ELR (cell line): ENCODE measurements at regions not wholly inside any gene's neighbourhood (a gene's known extent, or its start where the extent isn't known, plus 50 kb on each side); places are given as distances from the start of the nearest gene placed in this dataset.
"Not testable (repeated sequence)": the region's sequence is repeated elsewhere in the genome, so short reads cannot be mapped to it uniquely, and the experiment has no call there.

Experiments used
- DNase-seq: peaks from one replicate; pipeline ENCODE4 v3.0.0-alpha.2; 2015; ENCODE audit warnings: low read depth

GRCh38 chr9:124084087-124084486 lies 72.5 kb downstream of the LHX2 start:
- DNase-seq: peak; percentile 29

DNA sequence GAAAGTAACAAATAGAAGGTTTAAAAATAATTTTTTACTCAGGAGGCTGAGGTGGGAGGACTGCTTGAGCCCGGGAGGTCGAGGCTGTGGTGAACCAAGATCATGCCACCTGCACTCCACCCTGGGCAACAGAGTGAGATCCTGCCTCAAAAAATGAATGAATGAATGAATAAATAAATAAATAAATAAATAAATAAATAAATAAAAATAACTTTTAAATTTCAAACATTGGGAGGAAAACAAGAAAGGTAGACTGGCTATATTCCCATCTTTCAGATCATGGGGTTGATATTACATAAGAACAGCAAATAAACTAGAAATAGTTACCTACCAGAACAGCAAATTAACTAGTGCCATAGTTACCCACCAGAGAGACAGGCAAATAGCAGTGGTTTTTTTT lies 75.7 kb downstream of the LHX2 start:
- no peak for DNase-seq

- no peak for DNase-seq
These were observed 76.9 kb downstream of the LHX2 start for GRCh38 chr9:124088476-124088837.

- not testable (repeated sequence) for DNase-seq
These were observed 78.3 kb downstream of the LHX2 start for GRCh38 chr9:124089631-124090488.

- DNase-seq: no peak
These were observed 86.8 kb downstream of the LHX2 start for GRCh38 chr9:124098141-124098905.

DNA sequence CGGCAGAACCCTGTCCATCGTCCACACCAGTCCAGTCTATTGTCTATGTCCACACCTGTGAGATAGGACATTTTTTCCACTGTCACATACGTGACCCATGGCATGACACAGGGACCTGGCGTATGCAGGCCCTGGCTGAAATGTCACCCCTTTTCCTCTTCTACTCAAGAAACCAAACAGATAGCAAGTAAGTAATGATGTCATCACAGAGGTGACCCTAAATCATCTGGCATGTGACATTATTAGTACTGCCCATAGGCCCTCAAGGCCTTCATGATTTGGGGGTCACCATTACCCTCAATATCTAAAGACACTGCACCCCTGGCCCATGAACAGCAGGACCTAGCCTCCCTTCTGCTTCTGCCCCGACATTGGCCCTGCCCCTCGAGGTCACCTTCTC lies 88.3 kb downstream of the LHX2 start:
- DNase-seq: no peak

DNA sequence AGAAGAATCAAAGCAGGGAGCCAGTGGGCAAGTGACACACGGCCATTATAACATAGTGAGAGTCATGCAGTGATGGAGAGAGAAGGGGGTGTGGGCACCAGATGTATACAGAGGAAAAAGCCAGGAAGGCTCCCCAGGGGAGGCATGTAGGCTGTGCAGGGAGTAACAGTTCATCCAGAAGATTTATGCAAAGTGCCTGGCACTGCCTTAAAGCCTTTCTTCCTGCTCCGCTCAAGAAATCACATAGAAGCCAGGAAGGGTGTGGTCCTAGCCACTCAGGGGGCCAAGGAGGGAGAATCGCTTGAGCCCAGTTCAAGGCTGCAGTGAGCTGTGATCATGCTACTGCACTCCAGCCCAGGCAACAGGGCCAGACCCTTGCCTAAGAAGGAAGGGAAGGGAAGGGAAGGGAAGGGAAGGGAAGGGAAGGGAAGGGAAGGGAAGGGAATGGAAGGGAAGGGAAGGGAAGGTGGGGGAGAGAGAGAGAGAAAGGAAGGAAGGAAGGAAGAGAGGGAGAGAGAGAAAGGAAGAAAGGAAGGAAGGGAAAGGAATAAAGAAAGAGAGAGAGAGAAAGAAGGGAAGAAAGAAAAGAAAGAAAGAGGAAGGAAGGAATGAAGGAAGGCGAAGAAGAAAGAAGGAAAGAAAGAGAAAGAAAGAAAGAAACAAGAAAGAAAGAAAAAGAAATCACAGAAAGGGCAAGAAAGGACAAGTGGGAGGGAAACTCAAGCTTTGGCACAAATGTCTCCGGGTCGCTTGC lies 89.8 kb downstream of the LHX2 start:
- no peak for DNase-seq

GRCh38 chr9:124101969-124102345 lies 90.4 kb downstream of the LHX2 start:
- DNase-seq: no peak

GRCh38 chr9:124102363-124102762 lies 90.8 kb downstream of the LHX2 start:
- no peak for DNase-seq

- no peak for DNase-seq
These were observed 93.7 kb downstream of the LHX2 start for GRCh38 chr9:124105266-124105665.

DNA sequence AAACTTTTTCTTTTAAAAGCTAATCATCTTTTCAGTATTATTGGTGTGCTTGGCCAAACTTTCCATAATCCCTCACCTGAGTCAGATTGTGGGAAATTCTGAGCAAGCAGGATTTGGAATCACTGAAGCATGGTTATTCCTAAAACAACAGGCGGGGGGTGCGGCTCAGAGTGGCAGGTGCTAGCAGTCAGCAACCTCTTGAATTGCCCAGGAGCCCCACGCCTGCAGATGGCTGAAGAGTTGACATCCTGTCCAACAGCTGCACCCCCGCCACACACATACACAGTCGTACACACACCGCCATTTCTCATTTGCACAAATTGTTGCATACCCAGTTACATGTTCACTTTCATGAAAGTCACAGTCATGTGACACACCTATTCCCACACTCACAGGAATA lies 96.6 kb downstream of the LHX2 start:
- DNase-seq: no peak

GRCh38 chr9:124110307-124110915 lies 98.8 kb downstream of the LHX2 start:
- DNase-seq: peak; percentile 75

DNA sequence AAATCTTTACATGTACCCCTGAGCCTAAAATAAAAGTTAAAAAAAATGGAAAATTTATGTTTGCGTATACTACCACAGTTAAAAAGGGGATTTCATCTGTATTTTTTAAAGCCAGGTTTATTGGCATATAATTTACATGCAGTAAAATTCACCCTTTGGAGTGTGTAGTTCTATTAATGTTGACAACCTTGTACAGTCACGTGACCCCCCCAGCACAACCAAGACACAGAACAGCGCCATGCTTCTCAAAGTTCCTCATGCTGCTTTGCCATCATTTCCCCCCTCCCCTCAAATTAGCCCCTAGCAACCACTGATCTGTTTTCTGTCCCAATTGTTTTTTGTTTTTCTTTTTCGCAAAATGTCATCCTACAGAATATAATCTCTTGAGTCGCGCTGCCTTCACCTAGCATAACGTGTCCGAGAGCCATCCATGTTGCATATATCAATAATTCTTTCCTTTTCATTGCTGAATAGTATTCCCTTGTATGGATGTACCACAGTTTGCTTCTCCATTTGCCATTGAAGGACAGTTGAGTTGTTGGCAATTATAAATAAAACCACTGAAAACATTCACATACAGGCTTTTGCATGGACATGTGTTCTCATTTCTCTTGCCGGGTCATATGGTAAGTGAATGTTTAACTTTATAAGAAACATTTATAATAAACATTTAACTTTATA lies 105.3 kb downstream of the LHX2 start:
- DNase-seq: no peak

- DNase-seq: no peak
These were observed 107.3 kb downstream of the LHX2 start for GRCh38 chr9:124118894-124119293.

DNA sequence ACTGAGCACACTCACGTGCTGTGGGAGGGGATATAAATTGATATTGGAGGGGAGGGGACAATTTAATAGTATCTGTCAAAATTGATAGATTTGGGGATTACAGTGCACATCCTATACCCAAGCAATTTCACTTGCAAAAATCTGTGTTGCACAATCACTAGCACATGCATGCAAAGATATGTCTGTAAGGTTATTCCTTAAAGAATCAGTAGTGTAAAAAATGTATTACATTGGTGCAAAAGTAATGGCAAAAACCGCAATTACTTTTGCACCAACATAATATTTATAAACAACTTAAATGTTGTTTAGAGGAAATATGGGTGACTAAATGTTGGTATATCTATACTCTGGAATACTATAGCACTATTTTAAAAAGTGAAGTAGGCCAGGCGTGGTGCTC lies 108.7 kb downstream of the LHX2 start:
- DNase-seq: no peak

- DNase-seq: no peak
These were observed 110.2 kb downstream of the LHX2 start for GRCh38 chr9:124121725-124122124.

DNA sequence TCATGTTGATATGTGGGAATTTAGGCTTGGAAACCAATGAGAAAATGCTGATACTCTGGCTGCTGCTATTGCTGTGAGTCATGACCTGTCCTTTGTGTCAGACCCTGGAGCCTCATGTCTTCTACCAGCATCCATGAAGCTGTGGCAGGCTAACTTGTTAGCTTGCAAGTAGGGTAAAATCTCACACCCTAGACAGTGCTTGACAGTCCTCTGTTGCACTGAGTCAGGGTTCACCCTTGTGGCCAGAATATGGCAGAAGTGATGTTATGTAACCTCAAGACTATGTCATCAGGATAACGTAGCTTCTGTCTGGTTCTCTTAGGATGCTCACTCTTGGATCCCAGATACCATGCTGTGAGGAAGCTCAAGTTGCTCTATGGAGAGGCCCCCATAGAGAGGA lies 110.8 kb downstream of the LHX2 start:
- peak; percentile 47 for DNase-seq

GRCh38 chr9:124122813-124123462 lies 111.4 kb downstream of the LHX2 start:
- DNase-seq: peak; percentile 65

DNA sequence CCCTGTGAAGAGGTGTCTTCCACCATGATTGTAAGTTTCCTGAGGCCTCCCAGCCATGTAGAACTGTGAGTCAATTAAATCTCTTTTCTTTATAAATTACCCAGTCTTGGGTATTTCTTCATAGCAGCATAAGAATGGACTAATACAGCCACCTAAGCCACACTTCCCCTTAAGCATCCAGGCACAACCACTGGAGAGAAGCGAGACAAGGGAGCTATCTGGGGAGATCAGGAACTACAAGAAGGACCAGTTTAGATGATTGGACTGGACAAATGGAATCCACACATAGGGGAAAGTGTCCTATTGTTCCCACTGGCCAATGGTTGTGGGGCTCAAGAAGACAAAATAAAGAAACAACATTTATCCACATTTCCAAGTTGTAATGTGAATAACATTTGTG lies 112.1 kb downstream of the LHX2 start:
- DNase-seq: not testable (repeated sequence)

GRCh38 chr9:124124729-124125650 lies 113.4 kb downstream of the LHX2 start:
- no peak for DNase-seq
